ENCODE measurements at regions not wholly inside any gene's neighbourhood (a gene's known extent, or its start where the extent isn't known, plus 50 kb on each side); places are given as distances from the start of the nearest gene placed in this dataset.

GRCh38 chr1:30419831-30420230 lies 303.6 kb downstream of the MATN1 start:
- peak; percentile 0 for DNase-seq (ENCODE audit: low spot score)

GRCh38 chr1:30418939-30419720 lies 304.3 kb downstream of the MATN1 start:
- peak; percentile 2 for DNase-seq (ENCODE audit: low spot score)

- DNase-seq (ENCODE audit: low spot score) = peak; percentile 3
These were observed 305.1 kb downstream of the MATN1 start for GRCh38 chr1:30418061-30418938.

- DNase-seq (ENCODE audit: low spot score) = peak; percentile 3
These were observed 305.7 kb downstream of the MATN1 start for GRCh38 chr1:30417701-30418046.

GRCh38 chr1:30417001-30417700 lies 306.2 kb downstream of the MATN1 start:
- DNase-seq (ENCODE audit: low spot score) = peak; percentile 6

- peak; percentile 1 for DNase-seq (ENCODE audit: low spot score)
These were observed 307.1 kb downstream of the MATN1 start for GRCh38 chr1:30416221-30416820.

- DNase-seq (ENCODE audit: low spot score) = peak; percentile 4
These were observed 308.0 kb downstream of the MATN1 start for GRCh38 chr1:30415171-30415940.

GRCh38 chr1:30414851-30415165 lies 308.6 kb downstream of the MATN1 start:
- peak; percentile 0 for DNase-seq (ENCODE audit: low spot score)

- peak; percentile 1 for DNase-seq (ENCODE audit: low spot score)
These were observed 309.1 kb downstream of the MATN1 start for GRCh38 chr1:30414086-30414850.

- peak; percentile 5 for DNase-seq (ENCODE audit: low spot score)
These were observed 309.8 kb downstream of the MATN1 start for GRCh38 chr1:30413606-30414005.

GRCh38 chr1:30413111-30413440 lies 310.3 kb downstream of the MATN1 start:
- DNase-seq (ENCODE audit: low spot score) = peak; percentile 1

GRCh38 chr1:30412241-30413110 lies 310.9 kb downstream of the MATN1 start:
- DNase-seq (ENCODE audit: low spot score) = peak; percentile 3

GRCh38 chr1:30411206-30411605 lies 312.2 kb downstream of the MATN1 start:
- DNase-seq (ENCODE audit: low spot score) = peak; percentile 3

GRCh38 chr1:30410153-30410851 lies 313.1 kb downstream of the MATN1 start:
- peak; percentile 7 for DNase-seq (ENCODE audit: low spot score)

- peak; percentile 4 for DNase-seq (ENCODE audit: low spot score)
These were observed 313.8 kb downstream of the MATN1 start for GRCh38 chr1:30409476-30410152.

- peak; percentile 6 for DNase-seq (ENCODE audit: low spot score)
These were observed 315.4 kb downstream of the MATN1 start for GRCh38 chr1:30407865-30408580.

- peak; percentile 4 for DNase-seq (ENCODE audit: low spot score)
These were observed 316.2 kb downstream of the MATN1 start for GRCh38 chr1:30406996-30407864.
